GM18517 (cell line): ENCODE measurements at regions not wholly inside any gene's neighbourhood (a gene's known extent, or its start where the extent isn't known, plus 50 kb on each side); places are given as distances from the start of the nearest gene placed in this dataset.

Experiments used
- ATAC-seq: cut with Tn5 transposase; IDR thresholded peaks from one replicate; pipeline ENCODE4 v1.9.1; 2021; ENCODE audit warnings: mild to moderate bottlenecking, moderate library complexity; ENCODE audit not compliant: unreplicated experiment

DNA sequence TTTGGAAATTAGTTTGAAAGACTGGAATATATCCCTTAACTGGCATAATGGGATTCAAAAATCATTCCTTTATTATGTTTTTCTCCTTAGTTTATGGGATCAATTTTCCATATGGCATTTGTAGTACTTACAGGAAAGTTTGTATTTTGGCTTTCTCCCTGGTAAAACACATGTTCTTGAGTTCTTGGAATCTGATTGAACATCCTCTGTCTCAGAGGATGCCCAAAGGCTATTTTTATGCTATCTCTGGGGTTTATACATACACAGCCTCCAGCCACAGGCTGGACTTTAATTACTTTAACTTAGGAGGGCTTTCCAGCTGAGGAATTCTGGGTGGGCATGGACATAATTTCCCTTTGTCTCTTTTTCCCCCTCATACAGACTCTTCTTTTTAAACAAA is 236.4 kb downstream of the HGF start:
- ATAC-seq: no peak

GRCh38 chr7:81529785-81530184 is 240.1 kb downstream of the HGF start:
- no peak for ATAC-seq

DNA sequence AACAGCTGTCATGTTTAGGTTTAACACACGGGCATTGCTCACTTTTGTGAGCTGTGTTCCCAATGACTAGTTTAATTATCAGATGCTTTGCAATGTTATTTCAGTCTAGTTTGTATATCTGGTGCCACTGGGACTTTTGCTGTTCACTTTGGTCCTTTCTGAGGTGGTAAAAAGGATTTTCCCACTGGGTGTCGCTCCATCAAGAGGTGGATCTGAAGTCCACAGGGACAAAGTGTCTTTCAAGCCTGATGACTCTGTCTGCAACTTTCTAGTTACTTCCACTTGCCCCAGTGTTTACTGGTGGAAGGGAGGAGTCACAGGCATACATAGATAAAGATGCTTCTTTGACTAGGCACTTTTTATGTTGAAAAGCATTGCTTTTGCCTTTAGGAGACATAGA is 242.2 kb downstream of the HGF start:
- ATAC-seq: no peak

DNA sequence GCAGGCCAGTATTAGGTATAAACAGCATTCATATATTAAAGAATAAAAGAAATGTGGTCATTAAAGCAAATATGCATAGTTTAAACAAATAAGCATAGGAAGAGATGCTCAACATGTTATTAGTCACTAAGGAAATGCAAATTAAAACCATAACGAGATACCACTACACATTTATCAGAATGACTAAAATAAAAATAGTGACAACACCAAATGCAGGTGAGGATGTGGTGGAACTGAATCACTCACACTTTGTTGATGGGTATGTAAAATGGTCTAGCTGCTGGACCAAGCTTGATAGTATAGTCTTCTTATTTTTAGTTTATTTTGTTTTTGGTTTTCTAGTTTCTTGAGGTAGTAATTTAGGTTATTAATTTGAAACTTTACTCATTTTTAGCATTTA is 242.9 kb downstream of the HGF start:
- no peak for ATAC-seq

DNA sequence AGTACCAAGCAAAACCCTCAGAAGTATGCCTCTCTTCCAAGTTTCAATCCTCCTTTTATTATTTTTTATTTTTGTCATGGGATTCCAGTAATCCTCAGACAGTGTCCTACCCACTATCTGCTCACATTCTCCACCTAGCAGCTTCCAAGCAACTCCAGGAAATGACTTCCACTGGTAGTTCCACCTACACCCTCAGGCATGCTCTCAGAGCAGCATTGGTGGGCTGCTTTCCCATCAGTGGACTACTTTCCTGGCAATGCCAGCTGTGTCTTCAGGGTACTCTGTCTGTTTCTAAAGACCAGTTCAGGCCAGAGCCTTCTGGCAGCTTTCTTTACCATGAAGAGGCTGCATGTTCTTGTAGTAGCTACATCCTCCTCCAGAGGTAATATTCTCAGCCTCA is 244.0 kb downstream of the HGF start:
- ATAC-seq: no peak

DNA sequence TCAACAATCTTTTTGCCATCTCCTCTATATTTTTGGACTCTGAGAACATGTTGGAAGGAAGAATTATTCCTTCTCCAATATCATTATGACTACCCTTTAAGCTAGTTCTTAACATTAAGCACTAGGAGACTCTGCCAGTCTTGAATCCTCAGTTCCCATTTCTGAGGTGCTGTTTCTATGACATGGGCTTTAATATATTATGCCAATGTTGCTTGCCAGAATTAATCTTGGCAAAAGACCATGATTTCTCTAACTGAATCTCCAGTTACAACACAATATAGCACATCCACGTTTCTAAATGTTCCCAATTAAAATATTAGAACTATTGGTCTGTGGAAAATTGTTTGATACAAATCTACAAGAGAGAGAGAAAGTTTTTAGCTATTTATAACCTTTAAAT is 250.0 kb downstream of the HGF start:
- ATAC-seq: no peak

- no peak for ATAC-seq
Measured at GRCh38 chr7:81516898-81517297, 252.9 kb downstream of the HGF start.

GRCh38 chr7:81515009-81515408 is 254.8 kb downstream of the HGF start:
- ATAC-seq: no peak

GRCh38 chr7:81514546-81514945 is 255.3 kb downstream of the HGF start:
- no peak for ATAC-seq

DNA sequence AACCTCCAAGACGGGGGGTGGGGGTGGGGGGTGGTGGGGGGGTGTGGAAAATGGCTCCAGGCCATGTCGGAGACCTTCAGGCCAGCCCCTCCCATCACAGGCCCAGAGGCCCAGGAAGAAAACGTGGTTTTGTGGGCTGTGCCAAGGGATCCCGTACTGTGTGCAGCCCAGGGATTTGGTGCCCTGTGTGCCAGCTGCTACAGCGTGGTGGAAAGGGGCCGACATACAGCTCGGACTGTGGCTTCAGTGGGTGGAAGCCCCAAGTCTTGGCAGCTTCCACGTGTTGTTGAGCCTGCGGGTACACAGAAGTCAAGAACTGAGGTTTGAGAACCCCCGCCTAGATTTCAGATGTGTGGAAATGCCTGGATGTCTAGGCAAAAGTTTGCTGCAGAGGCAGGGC is 259.7 kb downstream of the HGF start:
- ATAC-seq: no peak

GRCh38 chr7:81507221-81507620 is 262.6 kb downstream of the HGF start:
- ATAC-seq: no peak

GRCh38 chr7:81506609-81507008 is 263.2 kb downstream of the HGF start:
- no peak for ATAC-seq

- no peak for ATAC-seq
Measured at GRCh38 chr7:81503771-81504170, 266.1 kb downstream of the HGF start.

DNA sequence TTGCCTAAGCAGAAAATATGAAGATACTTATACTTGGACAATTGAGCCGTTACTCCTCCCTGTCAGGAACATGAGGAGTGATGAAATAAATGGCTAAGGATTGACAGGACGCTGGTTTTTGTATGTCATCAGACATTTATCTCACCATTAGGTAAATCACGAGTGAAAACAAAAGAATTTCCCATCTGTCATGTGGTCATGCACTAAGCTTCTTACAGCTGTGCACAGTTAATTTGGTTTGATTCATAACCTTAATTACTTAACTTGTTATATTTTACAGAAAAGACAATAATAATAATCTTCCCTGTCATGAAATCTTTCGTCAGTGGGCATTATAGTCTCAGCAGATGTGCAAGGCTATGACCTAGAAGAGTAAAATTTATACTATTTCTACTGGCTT is 266.5 kb downstream of the HGF start:
- no peak for ATAC-seq

GRCh38 chr7:81501220-81501619 is 268.6 kb downstream of the HGF start:
- ATAC-seq: no peak

GRCh38 chr7:81500631-81501030 is 269.2 kb downstream of the HGF start:
- no peak for ATAC-seq

DNA sequence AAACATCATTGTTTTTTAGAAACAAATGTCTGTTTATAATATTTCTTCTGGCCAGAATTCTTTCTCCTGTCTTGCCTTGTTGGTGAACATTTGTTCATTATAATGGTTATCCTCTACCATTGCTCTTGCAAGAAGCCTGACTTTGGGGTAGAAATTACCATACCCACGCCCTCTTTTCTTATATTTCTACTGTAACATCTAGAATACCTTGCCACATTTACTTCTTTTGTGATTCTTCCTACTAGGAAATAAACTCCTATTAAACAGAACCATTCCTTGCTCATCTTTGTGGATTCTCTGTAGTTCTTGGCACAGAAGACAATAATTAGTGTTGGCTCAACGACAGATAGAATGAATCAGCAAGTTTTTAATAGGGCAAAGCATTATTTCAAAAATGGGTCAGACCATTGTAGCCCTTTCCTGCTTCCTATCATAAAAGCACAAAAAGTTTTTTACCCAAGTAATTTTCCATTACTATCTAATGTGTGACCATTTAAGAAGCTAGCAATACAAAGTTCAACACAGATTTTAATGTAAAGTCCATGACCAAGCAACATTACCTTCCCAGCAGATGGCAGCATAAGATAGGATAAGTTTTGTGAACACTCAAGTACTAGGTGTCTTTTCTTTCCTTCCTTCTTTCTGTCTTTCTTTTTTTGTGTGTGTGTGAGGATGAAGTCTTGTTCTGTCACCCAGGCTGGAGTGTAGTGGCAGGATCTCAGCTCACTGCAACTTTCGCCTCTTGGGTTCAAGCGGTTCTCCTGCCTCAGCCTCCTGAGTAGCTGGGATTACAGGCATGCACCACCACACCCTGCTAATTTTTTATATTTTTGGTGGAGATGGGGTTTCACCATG is 270.4 kb downstream of the HGF start:
- ATAC-seq: peak; percentile 88

DNA sequence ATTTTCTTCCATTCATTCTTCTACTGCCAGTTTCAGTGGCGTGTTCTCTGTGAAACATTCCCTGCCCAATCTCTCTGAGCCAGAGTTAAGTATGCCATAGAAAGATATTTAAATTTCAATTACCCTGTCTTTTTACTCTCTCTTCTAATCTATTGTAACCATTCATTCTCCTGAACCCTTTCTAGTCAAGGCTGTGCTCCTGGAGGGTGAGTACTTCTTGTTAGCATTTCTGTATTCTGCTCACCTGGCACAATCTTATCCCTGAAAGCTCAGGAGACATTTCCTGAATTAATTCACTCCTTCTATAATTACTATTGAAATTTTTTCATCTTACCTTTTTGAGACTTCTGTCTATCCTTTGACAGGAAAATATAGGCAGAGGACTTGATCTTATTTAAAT is 271.7 kb downstream of the HGF start:
- ATAC-seq: no peak

DNA sequence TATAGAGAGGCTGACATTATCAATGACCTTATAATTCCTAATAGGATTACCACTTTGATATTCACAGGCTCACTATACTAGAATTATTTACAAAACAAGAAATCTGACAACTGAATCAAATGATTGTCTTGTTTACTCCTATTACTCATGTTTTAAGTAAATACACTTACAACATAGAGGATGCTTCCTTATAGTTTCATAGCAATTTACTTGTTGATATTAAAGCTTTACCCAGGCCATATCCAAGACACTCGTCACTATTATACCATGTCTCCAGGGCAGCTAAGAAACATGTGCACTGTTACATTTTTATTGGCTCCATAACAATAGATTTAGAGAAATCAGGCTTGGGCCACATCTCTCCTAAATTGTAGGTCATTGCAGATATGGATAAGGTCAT is 276.9 kb downstream of the HGF start:
- no peak for ATAC-seq

- no peak for ATAC-seq
Measured at GRCh38 chr7:81492240-81492639, 277.6 kb downstream of the HGF start.

GRCh38 chr7:81491573-81491972 is 278.3 kb downstream of the HGF start:
- ATAC-seq: no peak

DNA sequence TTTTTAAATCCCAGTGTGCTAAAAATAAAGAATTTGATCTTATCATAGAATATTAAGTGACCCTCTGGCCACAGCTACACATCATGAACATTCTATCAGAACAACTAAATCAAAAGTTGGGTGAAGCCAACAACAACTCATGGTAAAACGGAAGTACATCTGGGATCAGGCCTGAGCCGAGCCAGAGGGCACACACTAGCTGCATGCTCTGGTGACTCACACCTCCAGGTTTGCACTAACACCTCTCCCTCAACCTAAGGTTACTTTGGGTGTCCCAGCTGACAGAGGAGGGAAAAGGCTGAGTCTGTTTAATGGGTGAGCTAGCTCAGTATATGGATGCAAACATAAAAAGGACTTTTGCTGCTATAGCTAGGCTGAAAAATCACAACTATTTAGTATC is 281.6 kb downstream of the HGF start:
- no peak for ATAC-seq

DNA sequence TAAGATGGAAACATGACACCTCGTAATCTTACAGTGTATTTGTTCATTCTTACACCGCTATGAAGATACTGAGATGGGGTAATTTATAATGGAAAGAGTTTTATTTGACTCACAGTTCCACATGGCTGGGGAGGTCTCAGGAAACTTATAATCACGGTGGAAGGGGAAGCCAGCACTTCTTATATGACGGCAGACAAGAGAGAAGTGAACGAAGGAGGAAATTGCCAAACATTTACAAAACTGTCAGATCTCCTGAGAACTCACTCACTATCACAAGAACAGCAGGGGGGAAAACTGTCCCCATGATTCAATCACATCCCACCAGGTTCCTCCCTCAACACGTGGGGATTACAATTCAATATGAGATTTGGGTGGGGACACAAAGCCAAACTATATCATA is 282.3 kb downstream of the HGF start:
- no peak for ATAC-seq
